ENCODE measurements at regions not wholly inside any gene's neighbourhood (a gene's known extent, or its start where the extent isn't known, plus 50 kb on each side); places are given as distances from the start of the nearest gene placed in this dataset.

GRCh38 chr1:175841738-175842187 lies 98.4 kb upstream of the TNR start:
- Histone ChIP-seq H3K27ac (no peak overlapping the region), H3K4me1 (no peaks in the 10 kb centered on the region), H3K27me3 (no peaks in the 10 kb centered on the region), H3K9me3 (no peaks in the 10 kb centered on the region), H3K4me3 (no peak overlapping the region), H3K36me3 (no peaks in the 10 kb centered on the region), H3K9ac (ENCODE audit: low read depth in 2 of 2, low read length in 2 of 2) (no peak overlapping the region)
- TF ChIP-seq CTCF (IDR thresholded peaks at IDR 0.05): no peak
- no peak for DNase-seq
- intact Hi-C loops (cut with DNase I): no loop called here

- intact Hi-C loops (cut with DNase I): no loop called here
Observed at GRCh38 chr1:175840787-175841186, 97.4 kb upstream of the TNR start.

GRCh38 chr1:175839779-175840669 lies 96.6 kb upstream of the TNR start:
- Histone ChIP-seq H3K27ac (peak overlapping the region; percentile 43), H3K36me3 (no peaks in the 10 kb centered on the region), H3K27me3 (no peaks in the 10 kb centered on the region), H3K4me1 (no peaks in the 10 kb centered on the region), H3K9me3 (no peaks in the 10 kb centered on the region), H3K4me3 (no peak overlapping the region), H3K9ac (ENCODE audit: low read depth in 2 of 2, low read length in 2 of 2) (no peak overlapping the region)
- TF ChIP-seq CTCF (IDR thresholded peaks at IDR 0.05): no peak
- intact Hi-C loops (cut with DNase I): no loop called here
- peak; percentile 74 for DNase-seq

More at GRCh38 chr1:175840787-175841186, 97.4 kb upstream of the TNR start:
- Histone ChIP-seq H3K36me3 (no peaks in the 10 kb centered on the region), H3K27ac (peak overlapping the region; percentile 43), H3K9me3 (no peaks in the 10 kb centered on the region), H3K9ac (ENCODE audit: low read depth in 2 of 2, low read length in 2 of 2) (no peak overlapping the region), H3K27me3 (no peaks in the 10 kb centered on the region), H3K4me3 (no peak overlapping the region), H3K4me1 (no peaks in the 10 kb centered on the region)
- TF ChIP-seq CTCF (IDR thresholded peaks at IDR 0.05): no peak
- DNase-seq: no peak

- no peak for TF ChIP-seq CTCF (IDR thresholded peaks at IDR 0.05)
Observed at GRCh38 chr1:175834597-175834996, 91.2 kb upstream of the TNR start.

GRCh38 chr1:175833951-175834350 lies 90.6 kb upstream of the TNR start:
- DNase-seq: no peak
- no peak for TF ChIP-seq CTCF (IDR thresholded peaks at IDR 0.05)
- no peaks in the 10 kb centered on the region for H3K9me3 ChIP-seq
- intact Hi-C loops (cut with DNase I): no loop called here
- H3K4me1 ChIP-seq: no peaks in the 10 kb centered on the region
- H3K27ac ChIP-seq: no peak overlapping the region
- H3K36me3 ChIP-seq: no peaks in the 10 kb centered on the region
- H3K4me3 ChIP-seq: no peak overlapping the region
- H3K9ac ChIP-seq (ENCODE audit: low read depth in 2 of 2, low read length in 2 of 2): no peak overlapping the region
- H3K27me3 ChIP-seq: no peaks in the 10 kb centered on the region

More at GRCh38 chr1:175834597-175834996, 91.2 kb upstream of the TNR start:
- no peak overlapping the region for H3K9ac ChIP-seq (ENCODE audit: low read depth in 2 of 2, low read length in 2 of 2)
- intact Hi-C loops (cut with DNase I): no loop called here
- H3K9me3 ChIP-seq: no peaks in the 10 kb centered on the region
- H3K27ac ChIP-seq: no peak overlapping the region
- no peaks in the 10 kb centered on the region for H3K27me3 ChIP-seq
- H3K36me3 ChIP-seq: no peaks in the 10 kb centered on the region
- no peaks in the 10 kb centered on the region for H3K4me1 ChIP-seq
- no peak overlapping the region for H3K4me3 ChIP-seq
- DNase-seq: no peak
